K562 (cell line): ENCODE measurements at regions not wholly inside any gene's neighbourhood (a gene's known extent, or its start where the extent isn't known, plus 50 kb on each side); places are given as distances from the start of the nearest gene placed in this dataset.

Experiments
- ATAC-seq: fragments of 200-7000 bp; cut with Tn5 transposase; 3 replicates; pipeline ENCODE4 v1.9.1; 2020; ENCODE audit warnings: moderate library complexity
- BruUV-seq: library from RNA; stranded (reverse); fragments of 400-500 nt; replicated peaks from 2 replicates; lab custom pipeline; 2021; lab: Mats Ljungman, UMichigan
- CTCF ChIA-PET: fragments of 300-600 bp; formaldehyde crosslinking; extraction: SDS; loops from one replicate; lab custom pipeline; 2021; ENCODE audit warnings: low intra/inter-chr PET ratio; lab: Yijun Ruan, JAX
- POLR2A ChIA-PET: fragments of 300-600, 350-650 bp; sonication (Branson Sonifier 250); formaldehyde crosslinking; extraction: SDS; loops from one replicate; lab custom pipeline; 2021; ENCODE audit warnings: antibody characterized with exemption, inconsistent platforms; lab: Yijun Ruan, JAX
- DNase-seq, 4 experiments: peaks; one replicate each; pipeline versions ENCODE4 v3.0.0 to v3.0.0-alpha.2; 2011 to 2018; ENCODE audit warnings: low spot score in 3 of 4, mixed read lengths in 3 of 4; ENCODE audit errors: extremely low read depth in 1 of 4
- FAIRE-seq: peaks from 2 replicates; lab custom pipeline; 2011; peaks lifted over from hg19 to GRCh38; lab: Jason Lieb, UNC
- H2AFZ ChIP-seq: 2 replicates; pipeline ENCODE4 v1.6.0; 2011; ENCODE audit warnings: low read depth, low read length, control low read depth, inconsistent platforms
- H3K27ac ChIP-seq: fragments of 200-600 bp; 3 replicates; pipeline ENCODE4 v1.8.0; 2011; ENCODE audit warnings: low read depth, mild to moderate bottlenecking, control low read depth, inconsistent platforms, low read length, moderate library complexity, mixed read lengths; ENCODE audit errors: extremely low read depth
- H3K27me3 ChIP-seq, 2 experiments: fragments of 300-600 bp in 1 of 2; 2 replicates in 1 of 2; 3 replicates in 1 of 2; pipeline versions ENCODE4 v1.6.0 to v1.8.0; 2011; ENCODE audit warnings: inconsistent platforms in 2 of 2, low read length in 2 of 2, mild to moderate bottlenecking in 1 of 2, mixed read lengths in 1 of 2, moderate library complexity in 1 of 2; ENCODE audit not compliant: control insufficient read depth in 2 of 2, insufficient read depth in 2 of 2
- H3K36me3 ChIP-seq: fragments of 300-600 bp; 3 replicates; pipeline ENCODE4 v1.8.0; 2011; ENCODE audit warnings: mild to moderate bottlenecking, low read length, inconsistent platforms; ENCODE audit not compliant: control insufficient read depth, insufficient read depth
- H3K4me1 ChIP-seq, 2 experiments: fragments of 200-600 bp in 1 of 2; replicated peaks in 1 of 2; 2 replicates in 1 of 2; 3 replicates in 1 of 2; pipeline versions ENCODE4 v1.5.1 to v1.8.0; 2011; ENCODE audit warnings: inconsistent platforms in 2 of 2, low read length in 2 of 2, mild to moderate bottlenecking in 1 of 2, mixed read lengths in 1 of 2, moderate library complexity in 1 of 2; ENCODE audit not compliant: control insufficient read depth in 2 of 2, insufficient read depth in 2 of 2
- H3K4me2 ChIP-seq: 2 replicates; pipeline ENCODE4 v1.6.1; 2011; ENCODE audit warnings: low read length, control low read depth, inconsistent platforms, mixed read lengths; ENCODE audit not compliant: insufficient read depth
- H3K4me3 ChIP-seq: fragments of 200-600 bp; sonication (generic), shearing (Covaris generic); 2 replicates; pipeline ENCODE4 v1.5.1; 2016; ENCODE audit warnings: control low read depth, inconsistent platforms
- H3K79me2 ChIP-seq: fragments of 200-600 bp; 3 replicates; pipeline ENCODE4 v1.8.0; 2011; ENCODE audit warnings: low read length, inconsistent platforms; ENCODE audit not compliant: control insufficient read depth, insufficient read depth
- H3K9ac ChIP-seq, 2 experiments: 2 replicates each; pipeline versions ENCODE4 v1.6.0 to v1.6.1; 2011; ENCODE audit warnings: low read depth in 2 of 2, low read length in 2 of 2, control low read depth in 1 of 2, inconsistent platforms in 1 of 2, mild to moderate bottlenecking in 1 of 2, mixed read lengths in 1 of 2; ENCODE audit not compliant: insufficient read depth in 1 of 2
- H3K9me1 ChIP-seq: one replicate; pipeline ENCODE4 v1.6.0; 2011; ENCODE audit warnings: inconsistent platforms, mild to moderate bottlenecking, low read length, moderate library complexity; ENCODE audit not compliant: control insufficient read depth, insufficient read depth
- H3K9me3 ChIP-seq: replicated peaks from 2 replicates; pipeline ENCODE4 v1.5.1; 2011; ENCODE audit warnings: low read depth, low read length, inconsistent platforms; ENCODE audit not compliant: control insufficient read depth, insufficient read depth
- H4K20me1 ChIP-seq: replicated peaks from 2 replicates; pipeline ENCODE4 v1.6.1; 2011; ENCODE audit warnings: low read length, inconsistent platforms, mixed read lengths; ENCODE audit not compliant: control insufficient read depth, insufficient read depth
- ASH1L ChIP-seq: fragments of 450-650 bp; IDR thresholded peaks from 2 replicates; pipeline ENCODE4 v1.6.1; 2018; ENCODE audit warnings: borderline replicate concordance, mild to moderate bottlenecking, low read depth; ENCODE audit not compliant: partially characterized antibody
- ATF2 ChIP-seq: sonication (generic); formaldehyde crosslinking; IDR thresholded peaks from 2 replicates; pipeline ENCODE4 v1.8.1; 2022; ENCODE audit warnings: missing genetic modification reagents
- ATF3 ChIP-seq, 2 experiments: fragments of 450-650 bp in 1 of 2; sonication (generic) in 1 of 2; formaldehyde crosslinking in 1 of 2; IDR thresholded peaks in 1 of 2; conservative IDR thresholded peaks in 1 of 2; 2 replicates each; pipeline versions ENCODE4 v1.6.1 to v1.8.1; 2016 to 2023; ENCODE audit warnings: mild to moderate bottlenecking in 2 of 2, moderate library complexity in 2 of 2, inconsistent platforms in 1 of 2, missing genetic modification reagents in 1 of 2
- BMI1 ChIP-seq: fragments of 150-350 bp; IDR thresholded peaks from 2 replicates; pipeline ENCODE4 v1.6.1; 2014; ENCODE audit warnings: low read length
- CCNT2 ChIP-seq: IDR thresholded peaks from 2 replicates; pipeline ENCODE4 v1.6.1; 2011; ENCODE audit warnings: borderline replicate concordance, low read depth, mild to moderate bottlenecking, moderate library complexity, mixed read lengths, low read length; ENCODE audit not compliant: insufficient read length; ENCODE audit errors: extremely low read depth
- IFI16 ChIP-seq: fragments of 250-450 bp; sonication (Bioruptor Pico); IDR thresholded peaks from 2 replicates; pipeline ENCODE4 v2.1.2; 2022; ENCODE audit warnings: mild to moderate bottlenecking, inconsistent platforms
- SMAD4 ChIP-seq: fragments of 250-450 bp; sonication (Bioruptor Pico); conservative IDR thresholded peaks from 2 replicates; pipeline ENCODE4 v1.8.0; 2021; ENCODE audit warnings: inconsistent platforms, mild to moderate bottlenecking, moderate library complexity
- SREBF2 ChIP-seq: sonication (generic); formaldehyde crosslinking; IDR thresholded peaks from 2 replicates; pipeline ENCODE4 v1.4.0; 2020; ENCODE audit warnings: mild to moderate bottlenecking, missing genetic modification reagents
- ZNF124 ChIP-seq: sonication (generic); formaldehyde crosslinking; IDR thresholded peaks from 2 replicates; pipeline ENCODE4 v1.8.1; 2022; ENCODE audit warnings: missing genetic modification reagents
- ZNF3 ChIP-seq: fragments of 250-450 bp; sonication (Bioruptor Pico); IDR thresholded peaks from 2 replicates; pipeline ENCODE4 v1.5.0; 2021; ENCODE audit warnings: mild to moderate bottlenecking, moderate library complexity
- WGBS: fragments of 100-300 bp; shearing (Covaris generic); methylation state at CpG from one replicate; pipeline ENCODE4 v1.1.6; 2016; ENCODE audit warnings: low coverage, mixed read lengths; ENCODE audit not compliant: insufficient coverage; ENCODE audit errors: missing lambda C conversion rate; 5-methylcytosine and 5-hydroxymethylcytosine counted together
- in situ Hi-C: fragments of 300-500 bp; cut with MboI; formaldehyde crosslinking; loops from 4 replicates; pipeline ENCODE4 v1.15.0; 2018; ENCODE audit warnings: inconsistent platforms, mixed read lengths
- intact Hi-C: fragments of 100-400 bp; cut with micrococcal nuclease; formaldehyde crosslinking; loops from 2 replicates; pipeline ENCODE4 v1.14.2; 2022

- H3K27me3 ChIP-seq = no peaks in the 10 kb centered on the region
- no peak overlapping the region for H3K4me3 ChIP-seq
- intact Hi-C loops (no loop called here), in situ Hi-C loops (no loop called here)
- H3K9me1 ChIP-seq = no peaks in the 10 kb centered on the region
- no TSS peak for BruUV-seq
- no peak overlapping the region for H3K27ac ChIP-seq
- POLR2A ChIA-PET = no interaction called here
- no peak overlapping the region for H2AFZ ChIP-seq
- FAIRE-seq (no peak), ATAC-seq (no peak), DNase-seq (no peak)
- no peaks in the 10 kb centered on the region for H3K4me1 ChIP-seq
- no peaks in the 10 kb centered on the region for H3K9me3 ChIP-seq
- H3K79me2 ChIP-seq = no peaks in the 10 kb centered on the region
- no peak overlapping the region for H3K4me2 ChIP-seq
- TF ChIP-seq ATF2 (CRISPR knock-in tag) = no peak
- no peak for TF ChIP-seq ATF3 (IDR thresholded peaks at IDR 0.05)
- TF ChIP-seq ATF3 (CRISPR knock-in tag; conservative IDR thresholded peaks at IDR 0.05) = no peak
- no peak for TF ChIP-seq IFI16 (CRISPR knock-in tag)
- CTCF ChIA-PET = no interaction called here
- H4K20me1 ChIP-seq = no peaks in the 10 kb centered on the region
- no peak overlapping the region for H3K9ac ChIP-seq
- H3K36me3 ChIP-seq = no peaks in the 10 kb centered on the region
Measured at GRCh38 chr10:52523696-52524095, 209.6 kb downstream of the DKK1 start.

- Histone ChIP-seq H3K4me2 (no peak overlapping the region), H3K9me1 (no peaks in the 10 kb centered on the region), H3K27me3 (no peaks in the 10 kb centered on the region), H3K4me1 (no peaks in the 10 kb centered on the region), H4K20me1 (no peaks in the 10 kb centered on the region), H3K27ac (no peak overlapping the region), H3K9ac (no peak overlapping the region), H2AFZ (no peak overlapping the region), H3K4me3 (no peak overlapping the region), H3K36me3 (no peaks in the 10 kb centered on the region), H3K79me2 (no peaks in the 10 kb centered on the region), H3K9me3 (no peaks in the 10 kb centered on the region)
- no TSS peak for BruUV-seq
- no peak for FAIRE-seq
- DNase-seq = no peak
- in situ Hi-C loops (no loop called here), intact Hi-C loops (no loop called here)
- CTCF ChIA-PET = no interaction called here
- WGBS = 0% methylated on average over 2 of the region's 2 CpGs
- no peak for ATAC-seq
- POLR2A ChIA-PET = no interaction called here
- no peak for TF ChIP-seq ZNF124
- no peak for TF ChIP-seq ZNF3 (CRISPR knock-in tag)
- no peak for TF ChIP-seq ATF3 (IDR thresholded peaks at IDR 0.05)
- no peak for TF ChIP-seq ATF3 (CRISPR knock-in tag; conservative IDR thresholded peaks at IDR 0.05)
- no peak for TF ChIP-seq ASH1L
- TF ChIP-seq SREBF2 (CRISPR knock-in tag) = no peak
- TF ChIP-seq CCNT2 = no peak
- no peak for TF ChIP-seq BMI1
- no peak for TF ChIP-seq SMAD4 (CRISPR knock-in tag)
Measured at GRCh38 chr10:52525761-52526160, 211.7 kb downstream of the DKK1 start.
